Stimulated activated CD4-positive, alpha-beta T cell treated with anti-CD3 and anti-CD28 coated beads, Interleukin-4, amount 100 ng/mL, for 1 hour (primary cell): ENCODE measurements at regions not wholly inside any gene's neighbourhood (a gene's known extent, or its start where the extent isn't known, plus 50 kb on each side); places are given as distances from the start of the nearest gene placed in this dataset.

ENCODE experiments used
- DNase-seq: peaks from one replicate; pipeline ENCODE4 v3.0.0-alpha.2; 2020

DNA sequence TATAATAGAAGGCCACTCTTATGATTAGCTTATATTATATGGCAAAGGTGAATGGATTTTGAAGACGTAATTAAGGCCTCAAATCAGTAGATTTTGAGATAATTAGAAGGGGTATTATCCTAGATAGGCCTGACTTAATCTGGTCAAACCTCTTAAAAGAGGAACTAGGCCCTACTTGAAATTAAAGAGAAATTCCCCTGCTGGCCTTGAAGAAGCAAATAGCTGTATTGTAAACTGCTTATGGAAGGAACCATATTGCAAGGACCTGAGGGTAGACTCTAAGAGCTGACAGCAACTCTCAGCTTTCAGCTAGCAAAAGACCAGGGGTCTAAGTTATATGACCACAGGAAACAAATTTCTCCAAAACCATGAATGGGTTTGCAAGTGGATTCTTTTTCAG, 219.0 kb upstream of the ONECUT1 start:
- no peak for DNase-seq

DNA sequence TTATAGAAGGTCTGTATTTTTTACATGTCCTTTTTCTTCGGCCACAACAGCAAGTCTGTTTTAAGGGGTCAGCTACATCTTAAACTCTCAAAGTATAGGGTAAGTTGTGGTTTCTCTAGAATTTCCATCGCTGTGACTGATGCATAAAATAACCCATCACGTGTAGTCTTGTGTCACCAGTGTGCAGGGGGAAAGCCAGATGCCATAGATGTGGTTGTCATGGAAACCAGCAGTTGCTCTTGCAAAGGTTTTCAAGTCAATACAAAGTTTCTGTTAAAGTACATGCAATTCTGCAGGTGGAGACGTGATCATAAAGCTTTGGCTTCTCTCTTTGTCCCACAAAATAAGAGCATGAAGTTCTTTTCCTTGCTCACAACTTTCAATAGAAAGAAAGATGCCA, 210.3 kb upstream of the ONECUT1 start:
- DNase-seq: no peak

DNA sequence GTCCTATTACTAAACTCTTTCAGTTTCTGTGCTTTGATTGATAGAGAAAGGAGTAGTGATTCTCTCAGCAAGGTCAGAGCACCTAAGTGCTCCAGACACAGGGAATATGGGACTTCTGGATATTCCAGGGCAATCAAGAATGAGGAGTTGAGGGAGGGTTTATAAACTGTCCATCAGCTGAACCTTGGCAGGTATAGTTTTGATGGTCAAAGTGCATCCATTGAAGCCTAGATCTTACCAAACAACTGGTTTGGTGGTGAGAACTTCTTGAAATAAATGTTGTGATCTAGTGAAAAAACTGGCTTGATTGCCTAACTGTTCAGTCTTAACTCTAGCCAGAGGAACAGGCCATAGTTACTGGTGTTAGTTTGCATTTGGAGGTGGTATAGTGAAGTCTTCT, 207.0 kb upstream of the ONECUT1 start:
- DNase-seq: no peak

- no peak for DNase-seq
Measured at GRCh38 chr15:52994290-52994689, 204.2 kb upstream of the ONECUT1 start.

DNA sequence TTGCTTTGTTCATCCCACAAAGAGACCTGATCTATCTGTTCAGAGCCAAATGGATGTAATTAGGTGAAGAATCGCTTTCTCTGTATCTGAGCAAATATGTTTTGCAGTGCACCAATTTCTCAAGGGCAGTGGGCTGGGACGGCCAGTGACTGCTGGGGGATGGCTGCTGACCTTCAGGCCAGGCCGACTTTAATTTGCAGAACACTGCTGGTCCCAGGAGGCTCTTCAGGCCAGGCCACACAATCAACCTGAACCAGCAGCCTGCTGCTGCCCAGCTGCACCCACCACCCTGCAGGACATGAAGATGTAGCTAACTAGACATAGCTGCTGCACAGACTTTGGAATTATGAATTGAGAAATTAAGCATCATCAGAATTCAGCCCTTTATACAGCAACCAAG, 194.4 kb upstream of the ONECUT1 start:
- no peak for DNase-seq

DNA sequence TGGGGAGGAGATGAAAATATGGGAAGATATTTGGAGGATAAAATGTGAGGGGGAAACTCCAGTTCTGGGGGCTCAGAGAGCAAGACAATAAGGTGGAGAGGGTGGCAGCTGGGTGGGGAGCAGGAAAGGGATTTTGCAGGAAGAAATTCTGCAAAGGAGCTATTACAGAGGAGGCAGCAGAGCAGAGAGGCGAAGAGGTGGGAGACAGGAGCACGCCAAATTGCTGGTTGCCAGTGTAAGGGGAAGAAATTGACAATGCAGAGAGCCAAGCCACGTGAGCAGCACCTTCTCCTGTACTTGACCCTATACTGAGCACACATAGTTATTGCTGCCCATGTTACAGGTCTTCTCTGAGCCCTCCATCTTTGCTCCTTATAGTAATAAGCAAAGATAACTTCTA, 190.3 kb upstream of the ONECUT1 start:
- DNase-seq: no peak

DNA sequence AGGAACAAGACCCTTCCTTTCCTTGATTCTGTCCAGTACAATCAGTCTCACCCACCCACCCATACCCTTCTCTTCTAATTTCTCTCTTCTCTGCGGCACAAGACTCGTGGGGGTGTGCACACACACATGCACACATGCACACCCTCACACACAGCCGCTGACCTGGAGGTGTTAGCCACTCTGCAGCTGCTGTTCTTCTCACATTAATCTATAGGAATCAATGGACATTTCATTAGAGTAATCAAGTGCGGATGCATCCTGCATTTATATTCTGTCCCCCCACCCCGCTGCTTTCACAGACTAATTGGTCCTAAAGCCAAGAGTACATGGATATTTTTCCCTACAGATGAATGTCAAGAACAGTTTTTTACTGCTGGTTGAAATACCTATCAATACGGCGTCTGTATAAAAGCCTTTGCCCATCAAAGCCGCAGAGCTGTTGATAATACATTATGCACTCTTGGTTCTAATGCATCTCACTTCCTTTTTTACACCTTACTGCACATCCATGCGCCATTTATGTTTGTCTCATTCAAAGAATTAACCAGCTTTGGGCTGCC, 186.5 kb upstream of the ONECUT1 start:
- DNase-seq: no peak

- no peak for DNase-seq
Measured at GRCh38 chr15:52975941-52976449, 185.9 kb upstream of the ONECUT1 start.

- DNase-seq: no peak
Measured at GRCh38 chr15:52963865-52964264, 173.7 kb upstream of the ONECUT1 start.

GRCh38 chr15:52960283-52960682, 170.1 kb upstream of the ONECUT1 start:
- no peak for DNase-seq

DNA sequence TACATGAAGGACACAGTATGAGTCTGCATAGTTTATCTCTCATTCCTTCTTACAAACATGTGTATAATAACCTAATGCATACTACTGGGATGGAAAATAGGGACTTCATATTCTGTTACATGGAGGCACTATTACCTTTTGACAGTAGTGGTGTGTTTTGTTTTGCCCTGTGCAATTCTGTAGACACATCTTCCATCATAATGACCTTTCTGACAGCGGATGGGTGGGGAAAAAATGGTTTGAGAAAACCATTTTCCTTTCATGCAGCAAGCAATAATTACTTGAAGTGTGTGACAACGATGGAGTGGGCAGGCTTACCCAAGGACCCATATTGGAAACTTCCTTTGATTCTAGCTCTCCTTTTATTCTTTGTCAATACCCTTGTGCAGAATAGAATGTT, 153.6 kb upstream of the ONECUT1 start:
- no peak for DNase-seq

DNA sequence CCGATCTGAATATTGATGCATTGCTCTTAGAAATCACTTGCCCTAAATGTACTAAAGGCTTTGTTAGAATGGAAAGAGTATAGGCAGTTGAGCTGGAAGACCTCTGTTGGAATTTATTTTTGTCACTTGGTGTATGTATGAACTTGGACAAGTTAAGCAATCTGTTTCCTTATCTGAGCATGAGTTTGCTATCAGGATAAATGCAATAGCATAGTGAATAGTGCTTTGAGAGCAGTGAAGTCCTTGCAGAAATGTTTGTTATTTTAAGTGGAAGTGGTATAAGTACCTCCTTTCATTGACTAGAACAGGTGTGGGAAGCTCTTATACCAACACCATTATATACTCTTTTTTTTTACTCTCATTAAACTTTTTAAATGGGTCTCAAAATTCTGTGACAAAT, 146.4 kb upstream of the ONECUT1 start:
- DNase-seq: no peak

DNA sequence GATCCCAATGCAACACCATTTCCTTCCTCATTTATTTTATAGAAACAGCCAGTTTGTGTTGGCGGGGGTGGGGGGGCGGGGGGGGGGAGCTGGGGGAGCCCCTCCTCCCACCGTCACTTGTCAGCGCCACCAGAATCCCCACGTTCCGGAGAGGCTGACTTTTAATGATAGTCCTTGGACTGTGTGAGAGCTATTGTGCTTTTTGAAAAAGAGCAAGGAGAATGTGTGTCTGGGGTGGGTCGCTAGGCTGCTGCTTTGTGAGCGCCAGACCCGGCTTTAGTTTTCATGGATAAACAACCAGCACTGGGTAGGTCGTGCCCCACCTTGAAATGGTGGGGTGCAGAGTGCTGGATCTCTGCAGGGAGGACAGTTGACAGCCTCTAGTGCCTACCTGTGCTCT, 135.0 kb upstream of the ONECUT1 start:
- DNase-seq: no peak

- no peak for DNase-seq
Measured at GRCh38 chr15:52924630-52925029, 134.5 kb upstream of the ONECUT1 start.

GRCh38 chr15:52923626-52924025, 133.5 kb upstream of the ONECUT1 start:
- DNase-seq: no peak

GRCh38 chr15:52922871-52923270, 132.7 kb upstream of the ONECUT1 start:
- DNase-seq: no peak

DNA sequence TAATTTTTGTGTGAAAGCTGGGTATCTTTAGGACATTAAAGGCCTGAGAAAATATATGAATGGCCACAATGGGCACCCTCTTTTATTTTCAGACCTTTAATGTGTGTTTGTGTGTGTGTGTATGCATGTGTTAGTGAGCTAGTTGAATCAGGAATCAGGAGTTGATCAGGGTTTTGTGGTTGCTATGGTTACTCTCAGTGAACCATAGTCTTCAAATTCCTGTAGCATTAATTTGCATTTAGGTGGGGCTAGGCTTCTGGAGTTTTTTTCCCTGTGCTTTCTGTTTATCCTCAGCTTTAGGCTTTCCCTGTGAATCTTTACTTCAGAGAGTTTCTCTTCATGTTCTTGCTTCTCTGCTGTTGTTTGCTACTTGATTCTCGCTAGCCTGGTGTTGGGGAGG, 122.0 kb upstream of the ONECUT1 start:
- no peak for DNase-seq

DNA sequence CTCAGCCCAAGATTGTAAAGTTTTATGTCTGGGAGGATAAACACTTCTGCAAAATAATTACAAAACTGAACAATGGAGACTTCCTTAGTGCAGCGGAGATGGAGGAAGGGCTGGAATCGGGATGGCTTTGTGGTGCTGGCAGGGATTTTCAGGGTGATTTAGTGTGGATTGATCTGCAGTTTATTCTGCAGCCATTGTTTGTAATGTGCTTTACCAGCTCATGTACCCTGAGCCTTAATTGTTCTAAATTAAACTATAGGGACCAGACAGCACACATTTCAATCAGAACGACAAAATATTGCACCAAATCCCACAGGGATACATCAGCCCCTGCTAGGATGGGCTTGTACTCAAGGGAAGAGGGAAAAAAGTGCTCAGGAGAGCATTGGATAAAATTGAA, 103.2 kb upstream of the ONECUT1 start:
- DNase-seq: no peak

GRCh38 chr15:52879904-52880303, 89.8 kb upstream of the ONECUT1 start:
- DNase-seq: no peak

DNA sequence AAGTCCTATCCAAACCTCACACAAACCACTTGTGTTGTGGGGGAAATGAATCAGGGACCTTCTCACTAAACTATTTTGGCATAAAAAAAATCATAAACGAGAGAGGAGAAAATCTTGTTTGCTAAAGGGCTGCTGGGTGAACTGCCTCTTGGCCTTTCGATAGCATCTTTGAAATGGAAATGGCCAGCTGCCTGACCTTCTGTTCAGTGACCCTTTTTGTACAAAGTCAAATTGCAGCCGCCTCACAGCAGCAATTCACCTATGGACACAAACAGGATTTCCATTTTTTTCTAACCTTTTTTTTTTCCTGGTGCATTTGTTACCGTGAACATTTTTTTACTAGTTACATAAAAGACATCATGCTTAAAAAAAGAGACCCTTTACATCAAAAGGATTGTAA, 89.0 kb upstream of the ONECUT1 start:
- no peak for DNase-seq

GRCh38 chr15:52876991-52877663, 87.0 kb upstream of the ONECUT1 start:
- DNase-seq: no peak

DNA sequence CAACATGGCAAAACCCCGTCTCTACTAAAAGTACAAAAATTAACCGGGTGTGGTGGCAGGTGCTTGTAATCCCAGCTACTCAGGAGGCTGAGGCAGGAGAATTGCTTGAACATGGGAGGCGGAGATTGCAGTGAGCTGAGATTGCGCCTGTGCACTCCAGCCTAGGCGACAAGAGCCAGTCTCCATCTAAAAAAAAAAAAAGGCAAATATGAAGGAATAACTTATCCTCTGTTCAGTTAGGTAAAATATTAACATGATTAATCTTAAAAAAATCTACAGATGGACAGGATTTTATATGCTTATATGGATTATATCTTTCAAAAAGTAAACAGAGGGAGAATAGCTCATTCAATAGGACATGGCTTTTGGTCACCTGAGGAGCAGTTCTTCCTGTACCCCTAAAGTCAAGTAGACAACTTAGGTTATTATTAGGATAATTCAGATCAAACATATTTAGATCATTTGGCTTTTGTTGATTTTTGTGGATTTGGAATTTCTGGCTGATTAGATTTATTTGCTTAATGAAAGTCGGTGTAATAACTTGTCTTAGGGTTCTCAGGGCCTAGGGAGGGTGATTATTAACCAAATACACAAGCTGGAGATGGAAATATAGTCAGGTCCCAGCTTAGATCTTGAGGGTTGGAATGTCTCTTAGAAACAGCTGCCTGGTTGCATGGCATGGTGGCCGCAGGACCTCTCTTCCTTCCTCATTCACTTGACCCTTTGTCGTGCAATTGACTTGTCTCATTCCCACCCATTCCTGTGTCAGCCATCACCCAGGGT, 82.1 kb upstream of the ONECUT1 start:
- no peak for DNase-seq

DNA sequence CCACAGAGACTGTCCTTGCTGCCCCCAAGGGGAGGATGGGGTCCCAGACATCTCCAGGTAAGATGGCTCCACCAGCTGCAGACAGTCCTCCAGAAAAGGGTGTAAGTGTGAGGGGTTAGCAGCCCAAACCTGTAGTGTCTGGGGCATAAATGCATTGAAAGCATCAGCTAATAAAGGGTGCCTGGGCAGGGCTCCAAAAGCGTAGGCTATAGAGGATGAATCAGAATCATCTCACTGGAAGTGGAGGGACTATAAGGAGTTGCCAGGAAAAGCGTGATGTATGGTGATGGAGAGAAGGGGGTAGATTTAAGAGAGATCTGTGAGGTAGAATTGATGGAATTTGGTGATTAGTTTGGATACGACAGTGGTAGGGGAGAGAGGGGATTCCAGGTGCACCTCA, 79.9 kb upstream of the ONECUT1 start:
- DNase-seq: no peak

- no peak for DNase-seq
Measured at GRCh38 chr15:52866698-52867097, 76.6 kb upstream of the ONECUT1 start.
